Pancreas (tissue), 10 donors: ENCODE measurements at regions not wholly inside any gene's neighbourhood (a gene's known extent, or its start where the extent isn't known, plus 50 kb on each side); places are given as distances from the start of the nearest gene placed in this dataset.

Source experiments
- ATAC-seq, 4 donors: fragments of 200-7000 bp; cut with Tn5 transposase; one replicate each; pipeline versions ENCODE4 v1.8.0 to v1.9.1; 2020; ENCODE audit warnings: mild to moderate bottlenecking in 4 of 4, moderate library complexity in 4 of 4
- DNase-seq, 6 donors: peaks; one replicate each; pipeline ENCODE4 v3.0.0-alpha.2; 2020
- FAIRE-seq: peaks from 2 replicates; lab custom pipeline; 2012; peaks lifted over from hg19 to GRCh38; lab: Jason Lieb, UNC
- H3K27ac ChIP-seq, 4 donors: fragments of 200-600 bp; sonication (generic); 1 replicate in 3 of 4; 2 replicates in 1 of 4; pipeline versions ENCODE4 v1.5.0 to v1.8.0; 2020
- H3K27me3 ChIP-seq, 4 donors: fragments of 200-600 bp; one replicate each; pipeline ENCODE4 v1.8.0; 2021
- H3K36me3 ChIP-seq, 3 donors: fragments of 200-600 bp; sonication (generic) in 1 of 3; one replicate each; pipeline versions ENCODE4 v1.5.0 to v1.8.0; 2020 to 2021
- H3K4me1 ChIP-seq, 3 donors: fragments of 200-600 bp; one replicate each; pipeline ENCODE4 v1.8.0; 2021
- H3K4me3 ChIP-seq, 4 donors: fragments of 200-600 bp; sonication (generic) in 2 of 4; one replicate each; pipeline versions ENCODE4 v1.5.0 to v1.8.0; 2020 to 2021
- H3K9me3 ChIP-seq, 4 donors: fragments of 200-600 bp; one replicate each; pipeline ENCODE4 v1.8.0; 2021
- whole genome bisulfite sequencing, 2 donors: extraction: QIAGEN DNeasy Blood & Tissue Kit; methylation state at CpG; one replicate each; pipeline ENCODE4 v1.1.7; 2013; 5-methylcytosine and 5-hydroxymethylcytosine counted together
- intact Hi-C, 3 donors: fragments of 100-400 bp; cut with DNase I; formaldehyde crosslinking; loops; one replicate each; pipeline versions ENCODE4 v1.11.1 to v1.14.2; 2022
- TF ChIP-seq, protein P1 (sequence below), 4 donors: fragments of 200-600 bp; sonication (generic) in 3 of 4; IDR thresholded peaks; one replicate each; pipeline versions ENCODE4 v1.5.0 to v1.8.0; 2021; ENCODE audit warnings: antibody characterized with exemption in 4 of 4
- donor health status: healthy with polysubstance abuse.
- donor health status: DM: no; HTN: no; CAD: no; lungs with moderate emphysema.
- donor health status: DM: no; HTN: no; CAD: no.
- donor health status: control.
- donor health status: control.
- donor health status: Bipolar disorder and iron deficiency.
- donor health status: DM: yes; HTN: yes; CAD: no.
- donor health status: DM: no; HTN: no; CAD: no.
- donor health status: DM: no; HTN: no; CAD: no.
- donor health status: DM: yes; HTN: yes; CAD: no.

DNA sequence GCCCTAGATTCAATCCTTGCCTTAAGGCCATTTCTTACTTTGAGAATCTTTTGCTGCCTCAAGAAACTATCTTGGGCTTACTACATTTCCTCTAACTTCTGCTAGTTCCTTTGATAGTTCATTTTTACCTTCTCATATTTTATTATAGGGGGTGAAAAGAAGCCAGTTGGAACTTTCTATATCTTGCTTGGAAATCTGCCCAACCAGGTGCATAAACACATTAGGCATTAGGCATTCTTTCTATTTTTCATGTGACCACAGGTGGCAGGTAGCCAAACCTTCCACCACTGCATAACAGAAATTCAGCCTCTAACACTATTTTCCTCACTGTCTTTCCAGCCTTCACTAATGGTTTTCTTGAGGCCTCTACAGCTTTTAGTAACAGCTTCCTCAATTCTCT, 300.0 kb upstream of the SP8 start:
- intact Hi-C loops = no loop called here
- DNase-seq (peak in 3 of 6 donors; percentile 22 to 36 (median 25)), FAIRE-seq (no peak), ATAC-seq (peak in 3 of 4 donors; percentile 31 to 56 (median 31))
- Histone ChIP-seq H3K9me3 (no peaks in the 10 kb centered on the region), H3K27ac (no peak overlapping the region), H3K4me1 (no peaks in the 10 kb centered on the region), H3K36me3 (no peaks in the 10 kb centered on the region), H3K4me3 (no peak overlapping the region), H3K27me3 (no peaks in the 10 kb centered on the region)
- TF ChIP-seq, protein P1, sequence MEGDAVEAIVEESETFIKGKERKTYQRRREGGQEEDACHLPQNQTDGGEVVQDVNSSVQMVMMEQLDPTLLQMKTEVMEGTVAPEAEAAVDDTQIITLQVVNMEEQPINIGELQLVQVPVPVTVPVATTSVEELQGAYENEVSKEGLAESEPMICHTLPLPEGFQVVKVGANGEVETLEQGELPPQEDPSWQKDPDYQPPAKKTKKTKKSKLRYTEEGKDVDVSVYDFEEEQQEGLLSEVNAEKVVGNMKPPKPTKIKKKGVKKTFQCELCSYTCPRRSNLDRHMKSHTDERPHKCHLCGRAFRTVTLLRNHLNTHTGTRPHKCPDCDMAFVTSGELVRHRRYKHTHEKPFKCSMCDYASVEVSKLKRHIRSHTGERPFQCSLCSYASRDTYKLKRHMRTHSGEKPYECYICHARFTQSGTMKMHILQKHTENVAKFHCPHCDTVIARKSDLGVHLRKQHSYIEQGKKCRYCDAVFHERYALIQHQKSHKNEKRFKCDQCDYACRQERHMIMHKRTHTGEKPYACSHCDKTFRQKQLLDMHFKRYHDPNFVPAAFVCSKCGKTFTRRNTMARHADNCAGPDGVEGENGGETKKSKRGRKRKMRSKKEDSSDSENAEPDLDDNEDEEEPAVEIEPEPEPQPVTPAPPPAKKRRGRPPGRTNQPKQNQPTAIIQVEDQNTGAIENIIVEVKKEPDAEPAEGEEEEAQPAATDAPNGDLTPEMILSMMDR (IDR thresholded peaks at IDR 0.05) = no peak

DNA sequence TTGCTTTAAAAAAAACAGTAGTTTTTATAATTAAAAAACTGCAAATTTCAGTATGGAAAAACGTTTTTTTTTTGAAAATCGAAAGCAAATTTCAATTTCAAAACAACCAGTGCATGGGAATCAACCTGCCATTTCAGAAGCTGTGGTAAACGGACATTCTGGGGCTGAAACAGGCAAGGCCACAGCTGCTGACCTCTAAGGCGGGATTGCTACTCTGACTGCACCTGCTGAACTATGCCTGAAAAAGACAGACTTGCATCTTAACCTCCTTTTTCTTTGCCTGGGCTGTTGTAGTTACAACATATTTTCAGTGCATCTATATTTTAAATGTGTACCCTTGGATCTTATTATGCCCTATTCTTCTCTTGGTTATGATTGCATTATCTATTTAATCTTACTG, 303.0 kb upstream of the SP8 start:
- WGBS, 2 donors = 57 to 69% methylated on average over 4 of the region's 4 CpGs
- TF ChIP-seq, protein P1 (IDR thresholded peaks at IDR 0.05) = no peak

DNA sequence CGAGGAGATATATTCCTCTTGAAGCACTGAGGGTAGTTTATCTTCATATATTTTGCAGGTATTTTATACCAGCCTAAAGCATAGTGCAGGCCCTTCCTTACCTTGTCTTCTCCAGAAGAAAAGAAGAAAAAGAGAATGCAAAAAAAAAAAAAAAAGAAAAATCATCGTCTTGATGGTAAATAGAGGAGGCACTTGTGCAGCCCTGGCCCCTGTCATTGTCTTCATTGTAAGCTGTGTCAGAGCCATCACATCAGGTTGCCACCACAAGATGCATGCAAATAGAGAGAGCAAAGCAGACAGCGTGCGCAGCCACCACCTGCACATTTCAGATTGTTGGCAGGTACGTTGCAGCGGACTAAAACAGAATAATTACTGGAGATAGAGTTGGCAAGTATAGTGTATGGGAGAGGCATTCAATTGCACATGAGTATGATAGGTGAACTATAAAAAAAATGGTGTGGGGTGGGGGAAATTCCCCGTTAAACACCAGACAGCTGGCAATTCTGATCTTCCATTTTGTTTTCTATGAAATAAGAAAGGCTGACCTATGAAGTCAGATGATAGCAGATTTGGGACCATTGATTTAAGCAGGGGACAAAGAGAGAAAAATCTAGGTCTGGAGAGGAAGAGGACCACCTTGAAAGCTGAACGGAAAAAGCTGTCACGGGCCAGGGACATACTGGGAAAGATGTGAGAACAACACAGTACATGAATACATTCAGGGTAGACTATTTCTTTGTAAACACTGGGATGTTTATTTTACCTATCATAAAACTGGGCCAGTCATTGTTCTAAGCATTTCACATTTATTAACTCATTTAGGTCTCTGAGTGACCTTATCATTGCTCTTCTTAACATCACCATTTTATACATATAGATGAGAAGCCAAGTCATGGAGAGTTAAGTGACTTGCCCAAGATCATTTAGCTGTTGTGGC, 306.3 kb upstream of the SP8 start:
- intact Hi-C loops = no loop called here
- ATAC-seq = no peak

More for the DNA sequence above, 303.0 kb upstream of the SP8 start:
- Histone ChIP-seq H3K4me1 (no peaks in the 10 kb centered on the region), H3K36me3 (no peaks in the 10 kb centered on the region), H3K9me3 (no peaks in the 10 kb centered on the region), H3K27ac (no peak overlapping the region), H3K4me3 (no peak overlapping the region), H3K27me3 (no peaks in the 10 kb centered on the region)
- ATAC-seq (no peak), DNase-seq (no peak), FAIRE-seq (no peak)
- intact Hi-C loops = no loop called here

DNA sequence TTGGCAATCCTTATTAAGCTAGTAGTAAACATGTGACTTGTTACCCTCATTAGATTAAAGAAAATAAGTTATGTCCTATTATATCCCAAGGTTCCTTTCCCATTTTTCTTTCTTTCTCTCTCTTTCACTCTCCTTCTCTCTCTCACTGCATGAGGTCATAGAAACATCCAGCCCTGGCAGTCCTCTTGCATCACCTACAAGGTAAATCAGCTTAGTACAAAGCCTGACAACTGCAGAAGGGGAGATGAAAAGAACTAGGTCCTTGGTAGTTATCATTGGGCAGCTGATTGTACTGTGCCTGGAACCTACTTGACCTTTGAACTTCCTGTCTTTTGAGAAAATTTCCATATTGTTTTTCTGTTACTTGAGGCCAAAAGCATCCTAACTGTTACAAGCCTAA, 307.9 kb upstream of the SP8 start:
- H3K27me3 ChIP-seq = no peaks in the 10 kb centered on the region
- H3K27ac ChIP-seq = no peak overlapping the region
- intact Hi-C loops = no loop called here
- no peak overlapping the region for H3K4me3 ChIP-seq
- no peaks in the 10 kb centered on the region for H3K4me1 ChIP-seq
- FAIRE-seq (no peak), DNase-seq (no peak), ATAC-seq (no peak)
- TF ChIP-seq, protein P1 (IDR thresholded peaks at IDR 0.05) = no peak
- H3K9me3 ChIP-seq = no peaks in the 10 kb centered on the region
- no peaks in the 10 kb centered on the region for H3K36me3 ChIP-seq

More for the DNA sequence above, 306.3 kb upstream of the SP8 start:
- DNase-seq (no peak), FAIRE-seq (no peak)
- 74 to 84% methylated on average over 9 of the region's 9 CpGs for WGBS, 2 donors
- no peak overlapping the region for H3K27ac ChIP-seq
- no peaks in the 10 kb centered on the region for H3K36me3 ChIP-seq
- no peaks in the 10 kb centered on the region for H3K4me1 ChIP-seq
- no peak overlapping the region for H3K4me3 ChIP-seq
- H3K27me3 ChIP-seq = no peaks in the 10 kb centered on the region
- TF ChIP-seq, protein P1 (IDR thresholded peaks at IDR 0.05) = no peak
- H3K9me3 ChIP-seq = no peaks in the 10 kb centered on the region

DNA sequence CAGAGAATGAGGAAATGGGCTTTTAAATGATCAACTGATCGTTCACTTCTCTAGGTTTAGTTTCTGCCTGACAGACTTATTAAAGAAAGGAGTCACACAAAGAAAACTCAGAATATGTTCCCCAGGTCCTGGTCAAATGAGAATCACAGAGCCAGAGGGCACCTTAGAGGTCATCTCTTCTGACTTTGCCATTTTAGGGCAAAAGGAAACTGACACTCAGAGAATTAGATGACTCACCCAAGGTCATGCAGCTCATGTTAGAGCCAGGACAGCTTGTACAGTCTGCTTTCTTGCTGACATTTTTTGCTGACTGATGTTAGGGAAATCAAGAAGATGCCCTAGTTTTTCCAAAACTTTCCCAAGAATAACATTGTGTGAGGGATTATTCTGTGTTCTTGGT, 312.7 kb upstream of the SP8 start:
- H3K9me3 ChIP-seq = no peaks in the 10 kb centered on the region
- FAIRE-seq (no peak), DNase-seq (no peak), ATAC-seq (peak in 1 of 4 donors; percentile 36)
- H3K36me3 ChIP-seq = no peaks in the 10 kb centered on the region
- H3K27me3 ChIP-seq = no peaks in the 10 kb centered on the region
- H3K4me3 ChIP-seq = no peak overlapping the region
- WGBS, 2 donors = 42 to 48% methylated on average over 1 of the region's 1 CpG
- H3K27ac ChIP-seq = no peak overlapping the region
- intact Hi-C loops = no loop called here
- TF ChIP-seq, protein P1 (IDR thresholded peaks at IDR 0.05) = no peak
- H3K4me1 ChIP-seq = no peaks in the 10 kb centered on the region
